Peyer's patch (tissue), 4 donors: ENCODE measurements at regions not wholly inside any gene's neighbourhood (a gene's known extent, or its start where the extent isn't known, plus 50 kb on each side); places are given as distances from the start of the nearest gene placed in this dataset.
A peak's percentile ranks its signal among the peaks of the same experiment; 100 is the strongest.

Source experiments
- DNase-seq, 3 donors: peaks; one replicate each; pipeline ENCODE4 v3.0.0-alpha.2; 2017 to 2019
- H3K27ac ChIP-seq, 4 donors: fragments of 200-600 bp; sonication (generic); one replicate each; pipeline ENCODE4 v1.5.1; 2016 to 2019
- H3K27me3 ChIP-seq, 2 donors: fragments of 200-600 bp; sonication (generic); one replicate each; pipeline ENCODE4 v1.5.1; 2019
- H3K36me3 ChIP-seq, 3 donors: fragments of 200-600 bp; sonication (generic); one replicate each; pipeline ENCODE4 v1.5.1; 2016 to 2019
- H3K4me1 ChIP-seq, 4 donors: fragments of 200-600 bp; sonication (generic); one replicate each; pipeline ENCODE4 v1.5.1; 2016 to 2019
- H3K4me3 ChIP-seq, 4 donors: fragments of 200-600 bp; sonication (generic); 1 replicate in 3 of 4; 2 replicates in 1 of 4; pipeline ENCODE4 v1.5.1; 2016 to 2019; ENCODE audit warnings: mild to moderate bottlenecking in 1 of 4
- H3K9me3 ChIP-seq, 4 donors: fragments of 200-600 bp; sonication (generic); one replicate each; pipeline ENCODE4 v1.5.1; 2016 to 2019; ENCODE audit warnings: mild to moderate bottlenecking in 1 of 4
- POLR2A ChIP-seq, 2 donors: fragments of 450-650 bp; IDR thresholded peaks; one replicate each; pipeline ENCODE4 v1.5.1; 2017; ENCODE audit warnings: antibody characterized with exemption in 2 of 2, mild to moderate bottlenecking in 2 of 2, moderate library complexity in 2 of 2
- TF ChIP-seq, protein P1 (sequence below), 6 experiments: fragments of 450-650 bp in 4 of 6; fragments of 200-600 bp in 2 of 6; sonication (generic) in 1 of 6; IDR thresholded peaks; one replicate each; pipeline ENCODE4 v1.5.1; 2017 to 2019; ENCODE audit warnings: antibody characterized with exemption in 6 of 6, mild to moderate bottlenecking in 3 of 6, moderate library complexity in 1 of 6

- no peak for DNase-seq
- Histone ChIP-seq H3K27ac (peak overlapping the region in 1 of 4 donors; percentile 14), H3K9me3 (peaks cover 0 to 7% (median 0%) of the 10 kb centered on the region in 4 donors), H3K4me1 (peaks cover 0 to 10% (median 0%) of the 10 kb centered on the region in 4 donors), H3K27me3 (no peaks in the 10 kb centered on the region), H3K4me3 (no peak overlapping the region), H3K36me3 (no peaks in the 10 kb centered on the region)
- TF ChIP-seq POLR2A (IDR thresholded peaks at IDR 0.05), result no peak
- TF ChIP-seq, protein P1, sequence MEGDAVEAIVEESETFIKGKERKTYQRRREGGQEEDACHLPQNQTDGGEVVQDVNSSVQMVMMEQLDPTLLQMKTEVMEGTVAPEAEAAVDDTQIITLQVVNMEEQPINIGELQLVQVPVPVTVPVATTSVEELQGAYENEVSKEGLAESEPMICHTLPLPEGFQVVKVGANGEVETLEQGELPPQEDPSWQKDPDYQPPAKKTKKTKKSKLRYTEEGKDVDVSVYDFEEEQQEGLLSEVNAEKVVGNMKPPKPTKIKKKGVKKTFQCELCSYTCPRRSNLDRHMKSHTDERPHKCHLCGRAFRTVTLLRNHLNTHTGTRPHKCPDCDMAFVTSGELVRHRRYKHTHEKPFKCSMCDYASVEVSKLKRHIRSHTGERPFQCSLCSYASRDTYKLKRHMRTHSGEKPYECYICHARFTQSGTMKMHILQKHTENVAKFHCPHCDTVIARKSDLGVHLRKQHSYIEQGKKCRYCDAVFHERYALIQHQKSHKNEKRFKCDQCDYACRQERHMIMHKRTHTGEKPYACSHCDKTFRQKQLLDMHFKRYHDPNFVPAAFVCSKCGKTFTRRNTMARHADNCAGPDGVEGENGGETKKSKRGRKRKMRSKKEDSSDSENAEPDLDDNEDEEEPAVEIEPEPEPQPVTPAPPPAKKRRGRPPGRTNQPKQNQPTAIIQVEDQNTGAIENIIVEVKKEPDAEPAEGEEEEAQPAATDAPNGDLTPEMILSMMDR (IDR thresholded peaks at IDR 0.05), result peak in 1 of 6 experiments; percentile 5
Observed at GRCh38 chr2:74740395-74740740, 86.3 kb downstream of the SEMA4F start.

DNA sequence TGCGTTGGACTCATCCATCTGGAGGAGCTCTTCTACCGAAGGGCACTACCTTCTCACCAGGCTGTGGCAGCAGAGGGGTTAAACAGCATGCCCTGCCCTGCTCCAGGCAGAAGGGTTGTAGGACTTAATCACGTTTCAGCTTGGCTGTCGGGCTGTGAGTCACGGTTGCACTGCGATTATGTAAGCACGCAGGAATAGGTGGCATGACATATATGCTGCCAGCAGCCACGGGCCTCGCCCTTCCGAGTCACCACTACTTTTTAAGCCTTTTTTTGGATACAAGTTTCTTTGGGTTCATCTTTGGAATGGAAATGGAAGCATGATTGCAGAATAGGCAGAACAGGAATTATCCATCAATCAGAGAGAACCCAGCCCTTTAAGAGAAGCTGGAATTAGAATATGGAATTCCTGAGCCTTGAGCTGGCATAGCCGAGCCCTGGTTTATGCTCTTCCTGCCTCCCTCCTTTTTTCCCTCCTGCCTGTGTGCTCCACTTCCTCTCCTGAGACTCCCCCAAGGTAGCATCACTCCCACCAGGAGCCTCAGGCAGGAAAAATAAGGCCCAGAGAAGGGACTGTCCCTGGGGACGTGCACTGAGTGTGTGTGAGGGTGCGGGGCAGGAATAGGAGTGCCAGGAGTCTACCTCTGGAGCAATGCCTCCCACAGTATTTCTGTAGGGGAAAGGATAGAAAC lies 86.8 kb downstream of the SEMA4F start:
- DNase-seq, result peak in 2 of 3 donors; percentile 78 to 90
- H3K4me3 ChIP-seq, result no peak overlapping the region
- H3K27ac ChIP-seq, result peak overlapping the region in 2 of 4 donors; percentile 14 to 33

DNA sequence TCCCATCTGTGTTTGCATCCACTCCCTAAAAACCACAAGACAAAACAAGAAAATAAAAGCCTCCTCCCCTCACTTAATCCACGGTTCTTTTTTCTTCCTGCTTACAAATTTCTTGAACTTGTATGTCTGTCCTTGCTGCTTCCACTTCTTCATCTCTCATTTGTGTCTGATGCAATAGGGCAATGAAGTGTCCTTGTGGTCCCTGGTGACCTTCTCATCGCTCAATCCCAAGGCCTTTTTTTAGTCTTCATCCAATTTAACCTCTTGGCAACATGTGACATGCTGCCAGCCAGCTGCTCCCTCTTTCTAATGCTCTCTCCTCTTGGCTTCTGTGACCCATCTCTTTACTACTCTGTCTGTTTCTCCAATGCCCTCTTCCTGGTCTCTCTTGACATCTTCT lies 87.6 kb downstream of the SEMA4F start:
- no peak overlapping the region for H3K4me3 ChIP-seq

More for the DNA sequence above, 86.8 kb downstream of the SEMA4F start:
- H3K27me3 ChIP-seq, result no peaks in the 10 kb centered on the region
- TF ChIP-seq POLR2A (IDR thresholded peaks at IDR 0.05), result no peak
- TF ChIP-seq, protein P1 (IDR thresholded peaks at IDR 0.05), result no peak
- peaks cover 0 to 10% (median 0%) of the 10 kb centered on the region in 4 donors for H3K4me1 ChIP-seq
- peaks cover 0 to 7% (median 0%) of the 10 kb centered on the region in 4 donors for H3K9me3 ChIP-seq
- no peaks in the 10 kb centered on the region for H3K36me3 ChIP-seq

GRCh38 chr2:74742471-74742870 lies 88.4 kb downstream of the SEMA4F start:
- Histone ChIP-seq H3K4me3 (no peak overlapping the region), H3K27me3 (no peaks in the 10 kb centered on the region), H3K36me3 (no peaks in the 10 kb centered on the region), H3K27ac (no peak overlapping the region), H3K9me3 (no peaks in the 10 kb centered on the region), H3K4me1 (peaks cover 0 to 10% (median 0%) of the 10 kb centered on the region in 4 donors)
- TF ChIP-seq, protein P1 (IDR thresholded peaks at IDR 0.05), result no peak
- no peak for TF ChIP-seq POLR2A (IDR thresholded peaks at IDR 0.05)
- DNase-seq, result no peak

More for the DNA sequence above, 87.6 kb downstream of the SEMA4F start:
- Histone ChIP-seq H3K4me1 (peaks cover 0 to 10% (median 0%) of the 10 kb centered on the region in 4 donors), H3K27me3 (no peaks in the 10 kb centered on the region), H3K27ac (no peak overlapping the region), H3K9me3 (peaks cover 0 to 4% (median 0%) of the 10 kb centered on the region in 4 donors), H3K36me3 (no peaks in the 10 kb centered on the region)
- no peak for DNase-seq
- no peak for TF ChIP-seq POLR2A (IDR thresholded peaks at IDR 0.05)
- TF ChIP-seq, protein P1 (IDR thresholded peaks at IDR 0.05), result no peak

DNA sequence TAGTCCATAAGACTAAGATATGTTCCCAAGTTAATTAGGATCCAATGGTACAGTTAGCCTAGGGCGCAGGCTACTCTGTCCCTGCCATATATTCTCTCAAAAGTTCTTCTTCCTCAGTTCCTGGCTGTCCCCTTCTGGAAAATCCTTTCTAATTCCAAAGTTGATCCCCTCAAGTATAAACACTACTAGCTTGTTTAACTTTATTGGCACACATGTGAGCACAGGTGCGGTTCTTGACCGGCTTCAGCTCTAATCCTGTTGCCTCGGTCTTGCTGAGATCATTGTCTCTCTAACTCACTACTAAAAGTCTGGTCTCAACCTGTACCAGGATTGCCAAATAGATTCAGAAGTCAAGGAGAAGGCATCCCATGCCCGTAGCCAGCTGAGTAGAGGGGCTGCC lies 89.0 kb downstream of the SEMA4F start:
- H3K9me3 ChIP-seq, result no peaks in the 10 kb centered on the region
- no peaks in the 10 kb centered on the region for H3K27me3 ChIP-seq
- TF ChIP-seq, protein P1 (IDR thresholded peaks at IDR 0.05), result no peak
- no peak for TF ChIP-seq POLR2A (IDR thresholded peaks at IDR 0.05)
- no peaks in the 10 kb centered on the region for H3K36me3 ChIP-seq
- peaks cover 0 to 10% (median 0%) of the 10 kb centered on the region in 4 donors for H3K4me1 ChIP-seq
- no peak overlapping the region for H3K27ac ChIP-seq
- no peak for DNase-seq
- H3K4me3 ChIP-seq, result no peak overlapping the region
